Brain microvascular endothelial cell (primary cell): ENCODE measurements at regions not wholly inside any gene's neighbourhood (a gene's known extent, or its start where the extent isn't known, plus 50 kb on each side); places are given as distances from the start of the nearest gene placed in this dataset.

Source experiments
- DNase-seq: peaks from one replicate; pipeline ENCODE4 v3.0.0-alpha.2; 2020
- H3K27ac ChIP-seq: fragments of 250-450 bp; sonication (Bioruptor Pico); 2 replicates; pipeline ENCODE4 v1.5.1; 2020; ENCODE audit warnings: mild to moderate bottlenecking, moderate library complexity
- H3K27me3 ChIP-seq: fragments of 250-450 bp; sonication (Bioruptor Pico); replicated peaks from 2 replicates; pipeline ENCODE4 v1.5.1; 2020; ENCODE audit warnings: mild to moderate bottlenecking
- H3K36me3 ChIP-seq: fragments of 250-450 bp; sonication (Bioruptor Pico); replicated peaks from 2 replicates; pipeline ENCODE4 v1.5.1; 2020; ENCODE audit warnings: mild to moderate bottlenecking
- H3K4me3 ChIP-seq: 2 replicates; pipeline ENCODE4 v1.5.1; 2011; ENCODE audit warnings: low read depth, mild to moderate bottlenecking, control low read depth, low read length, moderate library complexity
- in situ Hi-C: cut with HindIII; loops from 2 replicates; pipeline ENCODE4 v1.10.0; 2017; ENCODE audit warnings: low sequenced_read_pairs, low pct_ligation_motif_present
- TF ChIP-seq, protein P1 (sequence below): IDR thresholded peaks from 2 replicates; pipeline ENCODE4 v1.5.1; 2011; ENCODE audit warnings: low read depth, mild to moderate bottlenecking, moderate library complexity, low read length, control low read depth, inconsistent platforms; ENCODE audit errors: missing control alignments

DNA sequence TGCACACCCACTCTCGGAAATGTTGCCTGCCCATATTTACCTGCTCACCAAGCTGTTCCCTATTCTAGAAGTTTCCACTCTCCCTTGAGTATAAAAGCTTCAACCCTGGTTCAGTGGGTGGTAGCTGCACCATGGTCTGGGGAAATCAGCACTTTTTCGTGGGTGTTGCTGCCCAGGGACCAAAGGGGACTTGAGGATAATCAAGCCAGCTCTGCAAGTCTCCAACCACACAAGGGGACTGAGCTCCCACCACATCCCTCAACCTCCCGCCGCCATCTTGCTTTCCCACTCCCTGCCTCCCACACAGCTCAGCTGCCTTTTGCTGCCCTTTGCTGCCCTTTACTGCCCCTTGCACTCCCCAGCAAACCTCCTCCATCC is 210.0 kb downstream of the AUH start:
- TF ChIP-seq, protein P1, sequence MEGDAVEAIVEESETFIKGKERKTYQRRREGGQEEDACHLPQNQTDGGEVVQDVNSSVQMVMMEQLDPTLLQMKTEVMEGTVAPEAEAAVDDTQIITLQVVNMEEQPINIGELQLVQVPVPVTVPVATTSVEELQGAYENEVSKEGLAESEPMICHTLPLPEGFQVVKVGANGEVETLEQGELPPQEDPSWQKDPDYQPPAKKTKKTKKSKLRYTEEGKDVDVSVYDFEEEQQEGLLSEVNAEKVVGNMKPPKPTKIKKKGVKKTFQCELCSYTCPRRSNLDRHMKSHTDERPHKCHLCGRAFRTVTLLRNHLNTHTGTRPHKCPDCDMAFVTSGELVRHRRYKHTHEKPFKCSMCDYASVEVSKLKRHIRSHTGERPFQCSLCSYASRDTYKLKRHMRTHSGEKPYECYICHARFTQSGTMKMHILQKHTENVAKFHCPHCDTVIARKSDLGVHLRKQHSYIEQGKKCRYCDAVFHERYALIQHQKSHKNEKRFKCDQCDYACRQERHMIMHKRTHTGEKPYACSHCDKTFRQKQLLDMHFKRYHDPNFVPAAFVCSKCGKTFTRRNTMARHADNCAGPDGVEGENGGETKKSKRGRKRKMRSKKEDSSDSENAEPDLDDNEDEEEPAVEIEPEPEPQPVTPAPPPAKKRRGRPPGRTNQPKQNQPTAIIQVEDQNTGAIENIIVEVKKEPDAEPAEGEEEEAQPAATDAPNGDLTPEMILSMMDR: no peak
- DNase-seq: no peak
- no peaks in the 10 kb centered on the region for H3K36me3 ChIP-seq
- no peaks in the 10 kb centered on the region for H3K27me3 ChIP-seq
- H3K27ac ChIP-seq: peak overlapping the region; percentile 63
- no peak overlapping the region for H3K4me3 ChIP-seq
- in situ Hi-C loops: no loop called here

DNA sequence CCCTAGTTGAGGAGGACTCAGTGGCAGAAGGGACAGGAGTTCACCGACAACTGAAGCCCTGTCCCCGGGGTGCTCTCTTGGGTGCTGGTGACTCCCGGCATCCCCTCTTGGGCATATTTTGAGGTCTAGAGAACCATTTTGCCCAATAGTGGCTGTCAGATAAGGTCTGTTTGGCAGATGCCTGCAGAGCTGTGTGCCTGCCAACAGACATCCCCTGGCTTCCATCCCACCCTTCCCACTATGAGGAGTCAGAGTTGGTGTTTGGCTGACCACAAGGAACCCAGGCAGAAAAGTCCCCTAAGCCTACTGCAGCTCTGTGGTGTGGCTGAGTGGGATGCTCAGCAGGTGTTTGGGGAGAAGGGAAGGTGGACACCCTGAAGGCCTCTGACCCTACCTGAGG is 207.0 kb downstream of the AUH start:
- no peak for DNase-seq
- in situ Hi-C loops: no loop called here
- TF ChIP-seq, protein P1: no peak
- H3K27me3 ChIP-seq: no peaks in the 10 kb centered on the region
- no peak overlapping the region for H3K27ac ChIP-seq
- no peak overlapping the region for H3K4me3 ChIP-seq
- no peaks in the 10 kb centered on the region for H3K36me3 ChIP-seq

DNA sequence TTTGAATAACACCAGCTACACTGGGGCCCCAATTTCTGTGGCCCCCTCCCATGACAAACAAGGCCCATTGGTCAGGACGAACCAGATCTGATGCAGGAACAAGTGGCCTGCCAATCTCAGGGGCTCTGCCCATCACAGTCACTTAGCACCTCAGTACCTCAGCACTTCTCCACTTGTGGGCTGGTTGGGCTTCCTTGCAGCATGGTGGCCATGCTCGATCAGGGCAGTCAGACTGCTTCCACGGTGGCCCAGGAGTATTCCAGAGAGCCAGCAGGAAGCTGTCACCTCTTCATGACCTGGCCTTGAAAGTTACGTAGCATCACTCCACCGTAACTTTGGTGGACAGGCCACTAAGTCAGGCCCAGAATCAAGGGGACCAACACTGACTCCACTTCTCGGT is 206.5 kb downstream of the AUH start:
- TF ChIP-seq, protein P1: no peak
- in situ Hi-C loops: no loop called here
- no peak overlapping the region for H3K4me3 ChIP-seq
- H3K36me3 ChIP-seq: no peaks in the 10 kb centered on the region
- no peaks in the 10 kb centered on the region for H3K27me3 ChIP-seq
- no peak for DNase-seq
- H3K27ac ChIP-seq: no peak overlapping the region

DNA sequence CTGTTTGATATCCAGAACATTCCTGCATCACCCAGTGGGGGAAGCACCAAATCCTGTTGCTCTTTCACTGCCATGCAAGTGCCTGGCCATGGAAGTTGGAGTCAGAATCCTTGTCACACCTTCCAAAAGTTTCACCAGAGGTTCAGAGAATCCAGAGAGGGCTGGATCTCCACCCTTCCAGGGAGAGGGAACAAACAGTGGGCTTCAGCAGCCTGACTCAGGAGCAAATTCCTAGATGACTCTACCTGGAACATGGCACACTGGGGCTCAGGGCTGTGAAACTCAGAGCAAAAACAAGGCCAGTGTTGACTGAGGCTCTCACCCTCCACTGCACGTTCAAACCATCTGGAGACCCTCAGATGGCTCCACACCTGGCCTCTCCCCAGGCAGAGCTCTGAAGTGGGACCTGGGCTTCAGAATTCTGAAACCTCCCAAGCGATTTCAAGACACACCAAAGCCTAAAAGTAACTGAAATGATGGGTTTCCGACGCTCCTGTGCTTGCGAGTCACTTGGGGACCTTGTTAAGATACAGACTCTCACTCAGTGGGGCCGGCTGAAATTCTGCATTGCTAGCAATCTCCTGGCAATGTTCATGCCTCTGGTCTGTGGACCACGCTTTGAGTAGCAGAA is 205.9 kb downstream of the AUH start:
- no peak for DNase-seq
- Histone ChIP-seq H3K27me3 (no peaks in the 10 kb centered on the region), H3K4me3 (no peak overlapping the region), H3K36me3 (no peaks in the 10 kb centered on the region), H3K27ac (no peak overlapping the region)
- TF ChIP-seq, protein P1: no peak
- in situ Hi-C loops: no loop called here

DNA sequence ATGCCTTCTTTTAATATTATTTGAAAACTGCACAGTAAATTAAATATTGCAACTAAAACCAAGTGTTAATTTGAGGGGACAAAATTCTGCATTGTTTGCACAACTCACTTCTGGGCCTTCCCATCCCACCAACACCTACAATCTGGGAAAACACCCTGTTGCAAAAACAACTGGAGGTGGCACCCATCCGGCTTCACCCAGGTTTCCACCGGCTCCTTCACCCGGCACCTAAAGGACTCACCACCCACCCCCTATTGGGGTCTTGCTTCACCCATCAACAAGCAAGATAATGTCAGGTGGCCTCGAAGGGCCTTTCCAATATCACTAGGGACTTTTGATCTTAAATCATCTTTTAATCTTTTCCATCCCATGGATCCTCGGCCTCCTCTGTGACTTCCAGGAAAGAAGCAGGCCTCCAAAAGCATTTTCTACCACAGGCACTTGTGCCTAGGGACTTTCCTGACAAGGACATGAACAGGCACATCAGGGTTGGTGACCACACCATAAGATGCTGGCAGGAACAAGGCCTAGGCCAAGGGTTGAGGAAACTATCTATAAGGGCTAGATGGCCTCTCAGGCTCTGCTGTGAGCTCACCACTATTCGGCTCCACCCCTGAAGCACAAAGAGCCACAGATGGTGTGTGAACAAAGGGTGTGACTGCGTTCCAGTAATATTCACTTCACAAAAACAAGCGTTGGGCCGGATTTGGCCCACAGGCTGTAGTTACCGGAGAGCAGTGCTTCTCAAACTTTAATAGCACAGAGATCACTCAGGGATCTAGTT is 205.1 kb downstream of the AUH start:
- Histone ChIP-seq H3K4me3 (no peak overlapping the region), H3K27ac (no peak overlapping the region), H3K36me3 (no peaks in the 10 kb centered on the region), H3K27me3 (no peaks in the 10 kb centered on the region)
- TF ChIP-seq, protein P1: no peak
- DNase-seq: no peak
- in situ Hi-C loops: no loop called here
